Parathyroid adenoma (tissue), 2 donors: ENCODE measurements at regions not wholly inside any gene's neighbourhood (a gene's known extent, or its start where the extent isn't known, plus 50 kb on each side); places are given as distances from the start of the nearest gene placed in this dataset.

Source experiments
- H2AFZ ChIP-seq: fragments of 300-600 bp; sonication (generic); one replicate; pipeline ENCODE4 v1.7.0; 2017; ENCODE audit warnings: antibody characterized with exemption, mild to moderate bottlenecking
- H3K27ac ChIP-seq: fragments of 300-600 bp; sonication (generic); one replicate; pipeline ENCODE4 v1.7.0; 2017
- H3K27me3 ChIP-seq: fragments of 300-600 bp; sonication (generic); one replicate; pipeline ENCODE4 v1.7.0; 2017; ENCODE audit warnings: low read length; ENCODE audit not compliant: control insufficient read depth, insufficient read depth
- H3K36me3 ChIP-seq: fragments of 300-600 bp; sonication (generic); one replicate; pipeline ENCODE4 v1.7.0; 2017; ENCODE audit warnings: low read length; ENCODE audit not compliant: control insufficient read depth, insufficient read depth
- H3K4me1 ChIP-seq: fragments of 300-600 bp; sonication (generic); one replicate; pipeline ENCODE4 v1.7.0; 2017; ENCODE audit warnings: control low read depth
- H3K4me2 ChIP-seq: fragments of 300-600 bp; sonication (generic); one replicate; pipeline ENCODE4 v1.7.0; 2017; ENCODE audit warnings: low read length
- H3K4me3 ChIP-seq: fragments of 300-600 bp; sonication (generic); one replicate; pipeline ENCODE4 v1.7.0; 2017; ENCODE audit warnings: low read depth, low read length
- H3K79me2 ChIP-seq: fragments of 300-600 bp; sonication (generic); one replicate; pipeline ENCODE4 v1.7.0; 2017; ENCODE audit warnings: control low read depth
- H3K9ac ChIP-seq: fragments of 300-600 bp; sonication (generic); one replicate; pipeline ENCODE4 v1.7.0; 2017; ENCODE audit warnings: mild to moderate bottlenecking
- H3K9me3 ChIP-seq: fragments of 300-600 bp; sonication (generic); one replicate; pipeline ENCODE4 v1.7.0; 2017; ENCODE audit warnings: low read length; ENCODE audit not compliant: control insufficient read depth
- CTCF ChIP-seq: fragments of 300-600 bp; sonication (generic); IDR thresholded peaks from one replicate; pipeline ENCODE4 v1.7.0; 2017; ENCODE audit warnings: antibody characterized with exemption, mild to moderate bottlenecking
- donor health status: primary hyperparathyroidism.

GRCh38 chr6:80466981-80467380 lies 360.5 kb downstream of the BCKDHB start:
- Histone ChIP-seq H2AFZ (no peak overlapping the region), H3K9ac (no peak overlapping the region), H3K4me3 (no peak overlapping the region), H3K4me2 (no peak overlapping the region), H3K9me3 (no peaks in the 10 kb centered on the region), H3K4me1 (no peaks in the 10 kb centered on the region), H3K79me2 (no peaks in the 10 kb centered on the region), H3K27ac (no peak overlapping the region), H3K36me3 (no peaks in the 10 kb centered on the region), H3K27me3 (no peaks in the 10 kb centered on the region)
- no peak for TF ChIP-seq CTCF

DNA sequence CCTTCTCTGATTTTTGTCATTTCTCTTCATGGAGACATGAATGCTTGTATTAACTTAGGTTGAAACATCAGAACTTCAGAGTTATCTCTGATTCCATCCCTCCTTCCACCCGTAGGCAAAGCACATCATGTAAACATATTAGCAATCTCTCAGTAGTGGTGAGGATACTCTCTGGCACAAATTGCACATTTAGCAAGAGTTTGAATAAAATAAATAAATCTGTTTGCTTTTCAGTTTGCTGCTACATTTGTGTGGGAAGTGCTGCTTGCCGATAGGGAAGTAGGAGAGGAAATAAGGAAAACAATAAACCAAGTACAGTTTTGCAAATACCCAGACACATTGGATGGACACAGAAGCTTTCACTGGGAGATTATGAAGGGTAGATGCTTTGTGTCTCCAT lies 359.0 kb downstream of the BCKDHB start:
- no peaks in the 10 kb centered on the region for H3K79me2 ChIP-seq
- no peak overlapping the region for H3K4me3 ChIP-seq

DNA sequence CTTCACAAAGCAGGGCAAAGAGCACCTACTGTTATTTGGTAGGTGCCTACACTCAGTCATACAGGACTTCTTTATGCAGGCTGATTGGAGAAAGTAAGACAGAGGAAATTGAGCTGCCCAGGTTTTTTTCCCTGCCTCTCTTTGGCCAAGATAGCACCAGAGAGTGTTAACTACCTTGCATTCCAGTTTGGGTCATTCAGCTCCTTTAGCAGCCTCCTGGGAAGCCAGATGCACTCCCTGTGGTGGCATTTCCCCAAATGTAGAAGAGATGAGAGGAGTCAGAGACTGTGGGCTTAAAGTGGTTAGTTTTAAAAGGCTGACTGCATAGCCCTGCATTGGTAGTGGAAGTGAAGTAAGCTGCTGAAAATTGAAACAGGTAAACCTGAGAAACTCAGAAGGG lies 358.4 kb downstream of the BCKDHB start:
- Histone ChIP-seq H2AFZ (no peak overlapping the region), H3K27ac (no peak overlapping the region), H3K4me2 (no peak overlapping the region), H3K79me2 (no peaks in the 10 kb centered on the region), H3K9ac (no peak overlapping the region), H3K27me3 (no peaks in the 10 kb centered on the region), H3K36me3 (no peaks in the 10 kb centered on the region), H3K4me3 (no peak overlapping the region), H3K4me1 (no peaks in the 10 kb centered on the region), H3K9me3 (no peaks in the 10 kb centered on the region)
- no peak for TF ChIP-seq CTCF

More for the DNA sequence above, 359.0 kb downstream of the BCKDHB start:
- Histone ChIP-seq H3K4me2 (no peak overlapping the region), H3K27me3 (no peaks in the 10 kb centered on the region), H2AFZ (no peak overlapping the region), H3K9me3 (no peaks in the 10 kb centered on the region), H3K36me3 (no peaks in the 10 kb centered on the region), H3K27ac (no peak overlapping the region), H3K4me1 (no peaks in the 10 kb centered on the region), H3K9ac (no peak overlapping the region)
- TF ChIP-seq CTCF = no peak

DNA sequence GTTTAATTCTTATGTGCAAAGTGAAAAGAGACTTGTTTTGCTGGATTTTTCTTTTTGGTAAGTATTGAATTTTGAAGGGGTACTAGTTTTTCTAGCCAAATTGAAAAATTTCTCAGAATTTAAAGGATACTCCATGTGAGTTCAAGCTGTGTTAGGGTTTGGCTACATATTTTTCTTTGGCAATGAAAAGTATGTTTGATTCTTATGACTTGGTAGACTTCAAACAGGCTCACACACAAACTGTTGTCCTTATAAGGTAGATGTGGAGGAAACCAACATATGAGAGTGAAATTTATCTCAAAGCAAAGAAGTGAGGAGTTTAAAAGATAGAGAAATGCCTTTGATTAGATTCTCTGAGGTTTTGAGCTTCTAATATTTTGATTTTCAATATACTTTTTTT lies 356.7 kb downstream of the BCKDHB start:
- H3K4me2 ChIP-seq = no peak overlapping the region
- no peak overlapping the region for H2AFZ ChIP-seq
- no peak overlapping the region for H3K27ac ChIP-seq
- no peaks in the 10 kb centered on the region for H3K4me1 ChIP-seq
- H3K4me3 ChIP-seq = no peak overlapping the region
- no peaks in the 10 kb centered on the region for H3K9me3 ChIP-seq
- H3K36me3 ChIP-seq = no peaks in the 10 kb centered on the region
- TF ChIP-seq CTCF = no peak
- H3K9ac ChIP-seq = no peak overlapping the region
- H3K27me3 ChIP-seq = no peaks in the 10 kb centered on the region
- no peaks in the 10 kb centered on the region for H3K79me2 ChIP-seq

DNA sequence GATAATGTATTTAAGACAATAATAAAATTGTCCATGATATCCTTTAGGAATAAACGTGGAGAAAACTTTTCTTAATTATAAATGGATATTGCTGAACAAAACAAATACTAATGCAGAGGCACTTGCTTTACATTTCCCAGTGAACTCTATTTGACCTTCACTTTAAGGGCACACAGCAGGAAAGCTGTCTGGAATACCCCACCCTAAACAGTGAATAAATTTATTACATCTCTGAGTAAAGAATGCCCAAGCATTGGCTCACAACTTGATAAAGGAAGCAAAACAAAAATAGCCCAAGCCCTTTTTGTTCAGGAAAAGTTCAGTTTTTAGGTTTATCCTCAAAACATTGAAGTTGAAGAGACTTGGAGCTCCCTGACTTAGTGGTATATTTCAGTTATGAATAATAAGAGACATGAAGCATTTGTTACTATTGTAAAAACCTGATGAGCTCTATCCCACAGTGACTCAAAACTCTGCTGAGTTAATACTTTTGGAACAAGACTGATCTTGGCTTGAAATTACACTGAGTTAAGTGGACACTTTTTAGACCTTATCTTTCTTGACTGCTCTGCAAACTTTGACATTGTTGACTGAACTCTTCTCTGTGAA lies 353.9 kb downstream of the BCKDHB start:
- H3K36me3 ChIP-seq = no peaks in the 10 kb centered on the region
- no peaks in the 10 kb centered on the region for H3K27me3 ChIP-seq
- no peak overlapping the region for H3K4me3 ChIP-seq
- no peaks in the 10 kb centered on the region for H3K4me1 ChIP-seq
- no peaks in the 10 kb centered on the region for H3K79me2 ChIP-seq
- H3K27ac ChIP-seq = no peak overlapping the region
- no peak overlapping the region for H3K9ac ChIP-seq
- no peak overlapping the region for H2AFZ ChIP-seq
- H3K9me3 ChIP-seq = no peaks in the 10 kb centered on the region
- TF ChIP-seq CTCF = no peak
- no peak overlapping the region for H3K4me2 ChIP-seq
